ENCODE measurements at regions not wholly inside any gene's neighbourhood (a gene's known extent, or its start where the extent isn't known, plus 50 kb on each side); places are given as distances from the start of the nearest gene placed in this dataset.
"Not testable (repeated sequence)": the region's sequence is repeated elsewhere in the genome, so short reads cannot be mapped to it uniquely, and the experiment has no call there.

- H3K27me3 ChIP-seq: no peaks in the 10 kb centered on the region
- H3K4me1 ChIP-seq: no peaks in the 10 kb centered on the region
- intact Hi-C loops (cut with DNase I): no loop called here
- DNase-seq: no peak
- H3K4me3 ChIP-seq: no peak overlapping the region
- no peaks in the 10 kb centered on the region for H3K36me3 ChIP-seq
- H3K27ac ChIP-seq: no peak overlapping the region
- TF ChIP-seq POLR2A (IDR thresholded peaks at IDR 0.05): no peak
- TF ChIP-seq CTCF (IDR thresholded peaks at IDR 0.05): no peak
- WGBS, 2 donors: 68 to 78% methylated on average over 2 of the region's 2 CpGs
- H3K9me3 ChIP-seq: no peaks in the 10 kb centered on the region
Measured at GRCh38 chr13:61495648-61496047, 80.0 kb upstream of the PCDH20 start.

GRCh38 chr13:61493556-61493955 is 77.9 kb upstream of the PCDH20 start:
- DNase-seq; H3K27ac ChIP-seq; intact Hi-C loops (cut with DNase I); H3K9me3 ChIP-seq; H3K36me3 ChIP-seq; H3K4me1 ChIP-seq; H3K4me3 ChIP-seq; H3K27me3 ChIP-seq: not testable (repeated sequence)
- WGBS, 2 donors: 90 to 95% methylated on average over 15 of the region's 15 CpGs

GRCh38 chr13:61486496-61486895 is 70.8 kb upstream of the PCDH20 start:
- intact Hi-C loops (cut with DNase I): no loop called here
- Histone ChIP-seq H3K9me3 (no peaks in the 10 kb centered on the region), H3K27me3 (no peaks in the 10 kb centered on the region), H3K27ac (no peak overlapping the region), H3K36me3 (no peaks in the 10 kb centered on the region), H3K4me3 (no peak overlapping the region), H3K4me1 (no peaks in the 10 kb centered on the region)
- TF ChIP-seq CTCF (IDR thresholded peaks at IDR 0.05) (no peak), POLR2A (IDR thresholded peaks at IDR 0.05) (no peak)
- DNase-seq: no peak
- 65 to 69% methylated on average over 2 to 3 of the region's 6 CpGs for WGBS, 2 donors

GRCh38 chr13:61485128-61485765 is 69.6 kb upstream of the PCDH20 start:
- no peaks in the 10 kb centered on the region for H3K4me1 ChIP-seq
- intact Hi-C loops (cut with DNase I): no loop called here
- no peaks in the 10 kb centered on the region for H3K27me3 ChIP-seq
- DNase-seq: no peak
- no peaks in the 10 kb centered on the region for H3K9me3 ChIP-seq
- H3K27ac ChIP-seq: no peak overlapping the region
- no peak for TF ChIP-seq CTCF (IDR thresholded peaks at IDR 0.05)
- no peaks in the 10 kb centered on the region for H3K36me3 ChIP-seq
- 58 to 60% methylated on average over 2 of the region's 2 CpGs for WGBS, 2 donors
- H3K4me3 ChIP-seq: no peak overlapping the region

GRCh38 chr13:61477619-61478018 is 62.0 kb upstream of the PCDH20 start:
- intact Hi-C loops (cut with DNase I): no loop called here
- WGBS, 2 donors: 73 to 79% methylated on average over 5 of the region's 5 CpGs
- DNase-seq: no peak
- Histone ChIP-seq H3K36me3 (no peaks in the 10 kb centered on the region), H3K4me1 (no peaks in the 10 kb centered on the region), H3K9me3 (no peaks in the 10 kb centered on the region), H3K4me3 (no peak overlapping the region), H3K27ac (no peak overlapping the region), H3K27me3 (no peaks in the 10 kb centered on the region)
- no peak for TF ChIP-seq POLR2A (IDR thresholded peaks at IDR 0.05)
- TF ChIP-seq CTCF (IDR thresholded peaks at IDR 0.05): no peak

GRCh38 chr13:61470786-61471185 is 55.1 kb upstream of the PCDH20 start:
- no peak for DNase-seq
- Histone ChIP-seq H3K27ac (no peak overlapping the region), H3K4me3 (no peak overlapping the region), H3K9me3 (no peaks in the 10 kb centered on the region), H3K4me1 (no peaks in the 10 kb centered on the region), H3K36me3 (no peaks in the 10 kb centered on the region), H3K27me3 (no peaks in the 10 kb centered on the region)
- 13 to 16% methylated on average over 2 of the region's 2 CpGs for WGBS, 2 donors
- intact Hi-C loops (cut with DNase I): no loop called here
- no peak for TF ChIP-seq POLR2A (IDR thresholded peaks at IDR 0.05)
- TF ChIP-seq CTCF (IDR thresholded peaks at IDR 0.05): no peak
